ENCODE measurements at regions not wholly inside any gene's neighbourhood (a gene's known extent, or its start where the extent isn't known, plus 50 kb on each side); places are given as distances from the start of the nearest gene placed in this dataset.

- no peaks in the 10 kb centered on the region for H4K20me1 ChIP-seq (ENCODE audit: insufficient read depth, low read length)
- H3K27ac Mint-ChIP-seq (ENCODE audit: unreplicated experiment): no peak overlapping the region
- DNase-seq (ENCODE audit: low read depth) (no peak), FAIRE-seq (no peak)
- H3K79me2 ChIP-seq (ENCODE audit: insufficient read depth, low read length): no peaks in the 10 kb centered on the region
- peaks cover 4% of the 10 kb centered on the region for H3K4me1 Mint-ChIP-seq (ENCODE audit: low read depth, unreplicated experiment)
- H3K27ac ChIP-seq (ENCODE audit: low read depth, low read length): no peak overlapping the region
- H3K4me3 ChIP-seq (ENCODE audit: insufficient read depth, low read depth, low read length): no peak overlapping the region
- TF ChIP-seq CTCF (IDR thresholded peaks at IDR 0.05; ENCODE audit: insufficient read depth, low read depth, low read length) (no peak), EZH2 (IDR thresholded peaks at IDR 0.05; ENCODE audit: insufficient read depth, low read length) (no peak)
- no peak overlapping the region for H3K4me3 Mint-ChIP-seq (ENCODE audit: unreplicated experiment)
- no peak overlapping the region for H3K4me2 ChIP-seq (ENCODE audit: low read length)
- H3K27me3 Mint-ChIP-seq (ENCODE audit: low read depth, unreplicated experiment): peaks cover 27% of the 10 kb centered on the region
- no peaks in the 10 kb centered on the region for H3K27me3 ChIP-seq (ENCODE audit: insufficient read depth, low read length)
- peaks cover 2% of the 10 kb centered on the region for H3K9me3 Mint-ChIP-seq (ENCODE audit: unreplicated experiment)
- H3K36me3 ChIP-seq (ENCODE audit: insufficient read depth, low read length): no peaks in the 10 kb centered on the region
- H3K9ac ChIP-seq (ENCODE audit: low read length): no peak overlapping the region
- peaks cover 4% of the 10 kb centered on the region for H3K9me3 ChIP-seq (ENCODE audit: insufficient read depth, low read depth, low read length)
- no peaks in the 10 kb centered on the region for H3K4me1 ChIP-seq (ENCODE audit: insufficient read depth, low read length)
- no peak overlapping the region for H2AFZ ChIP-seq (ENCODE audit: low read depth, low read length)
- H3K36me3 Mint-ChIP-seq (ENCODE audit: low read depth, unreplicated experiment): no peaks in the 10 kb centered on the region
These were observed 69.3 kb upstream of the HMX1 start for GRCh38 chr4:8940792-8941491.

GRCh38 chr4:8939840-8940742 lies 68.5 kb upstream of the HMX1 start:
- H3K4me3 Mint-ChIP-seq (ENCODE audit: unreplicated experiment): no peak overlapping the region
- Histone ChIP-seq H3K4me2 (ENCODE audit: low read length) (no peak overlapping the region), H3K4me1 (ENCODE audit: insufficient read depth, low read length) (no peaks in the 10 kb centered on the region), H3K36me3 (ENCODE audit: insufficient read depth, low read length) (no peaks in the 10 kb centered on the region), H3K27me3 (ENCODE audit: insufficient read depth, low read length) (no peaks in the 10 kb centered on the region), H3K79me2 (ENCODE audit: insufficient read depth, low read length) (no peaks in the 10 kb centered on the region), H2AFZ (ENCODE audit: low read depth, low read length) (no peak overlapping the region), H3K9ac (ENCODE audit: low read length) (no peak overlapping the region), H4K20me1 (ENCODE audit: insufficient read depth, low read length) (no peaks in the 10 kb centered on the region), H3K9me3 (ENCODE audit: insufficient read depth, low read depth, low read length) (peaks cover 4% of the 10 kb centered on the region), H3K27ac (ENCODE audit: low read depth, low read length) (no peak overlapping the region), H3K4me3 (ENCODE audit: insufficient read depth, low read depth, low read length) (no peak overlapping the region)
- DNase-seq (ENCODE audit: low read depth) (no peak), FAIRE-seq (no peak)
- TF ChIP-seq CTCF (IDR thresholded peaks at IDR 0.05; ENCODE audit: insufficient read depth, low read depth, low read length): no peak
- TF ChIP-seq EZH2 (IDR thresholded peaks at IDR 0.05; ENCODE audit: insufficient read depth, low read length): no peak
- no peak overlapping the region for H3K27ac Mint-ChIP-seq (ENCODE audit: unreplicated experiment)
- peaks cover 26% of the 10 kb centered on the region for H3K27me3 Mint-ChIP-seq (ENCODE audit: low read depth, unreplicated experiment)
- no peaks in the 10 kb centered on the region for H3K36me3 Mint-ChIP-seq (ENCODE audit: low read depth, unreplicated experiment)
- H3K9me3 Mint-ChIP-seq (ENCODE audit: unreplicated experiment): peaks cover 2% of the 10 kb centered on the region
- H3K4me1 Mint-ChIP-seq (ENCODE audit: low read depth, unreplicated experiment): peaks cover 4% of the 10 kb centered on the region

Data from astrocyte (in vitro differentiated cells and primary cell).